SK-N-SH (cell line): ENCODE measurements at regions not wholly inside any gene's neighbourhood (a gene's known extent, or its start where the extent isn't known, plus 50 kb on each side); places are given as distances from the start of the nearest gene placed in this dataset.

ENCODE experiments used
- CTCF ChIA-PET: fragments of 300-600, 350-600 bp; formaldehyde crosslinking; extraction: SDS; loops from one replicate; lab custom pipeline; 2021; lab: Yijun Ruan, JAX
- POLR2A ChIA-PET: fragments of 350-600 bp; sonication (Branson Sonifier 250); formaldehyde crosslinking; extraction: SDS; loops from one replicate; lab custom pipeline; 2020; ENCODE audit warnings: antibody characterized with exemption, inconsistent platforms; lab: Yijun Ruan, JAX
- DNase-seq: peaks from one replicate; pipeline ENCODE4 v3.0.0; 2012
- H2AFZ ChIP-seq: fragments of 200-600 bp; sonication (generic); 2 replicates; pipeline ENCODE4 v1.8.1; 2016; ENCODE audit warnings: antibody characterized with exemption, mild to moderate bottlenecking, low read depth
- H3F3A ChIP-seq: fragments of 200-600 bp; sonication (generic); replicated peaks from 2 replicates; pipeline ENCODE3; 2016; ENCODE audit warnings: antibody characterized with exemption, mild to moderate bottlenecking; ENCODE audit not compliant: insufficient read depth
- H3K27ac ChIP-seq, 2 experiments: fragments of 200-500 bp in 1 of 2; fragments of 200-600 bp in 1 of 2; sonication (Bioruptor generic) in 1 of 2; sonication (generic), shearing (Covaris generic) in 1 of 2; 2 replicates each; pipeline versions ENCODE4 v1.5.1 to v1.6.1; 2014 to 2016; ENCODE audit warnings: low read depth in 2 of 2, inconsistent platforms in 1 of 2, low read length in 1 of 2, mild to moderate bottlenecking in 1 of 2, mixed read lengths in 1 of 2
- H3K27me3 ChIP-seq: fragments of 200-600 bp; sonication (generic), shearing (Covaris generic); 2 replicates; pipeline ENCODE4 v1.6.1; 2016; ENCODE audit warnings: mixed run types; ENCODE audit not compliant: insufficient read depth
- H3K36me3 ChIP-seq, 2 experiments: fragments of 200-500 bp in 1 of 2; fragments of 200-600 bp in 1 of 2; sonication (Bioruptor generic) in 1 of 2; sonication (generic) in 1 of 2; replicated peaks in 1 of 2; 2 replicates each; pipeline versions ENCODE3 to v1.5.1; 2014 to 2016; ENCODE audit warnings: low read length in 1 of 2, mild to moderate bottlenecking in 1 of 2; ENCODE audit not compliant: insufficient read depth in 2 of 2, control insufficient read depth in 1 of 2
- H3K4me1 ChIP-seq, 2 experiments: fragments of 200-500 bp in 1 of 2; fragments of 200-600 bp in 1 of 2; sonication (Bioruptor generic) in 1 of 2; sonication (generic), shearing (Covaris generic) in 1 of 2; 2 replicates each; pipeline versions ENCODE4 v1.5.1 to v1.6.1; 2014 to 2016; ENCODE audit warnings: low read depth in 1 of 2, low read length in 1 of 2, mixed run types in 1 of 2; ENCODE audit not compliant: insufficient read depth in 2 of 2, control insufficient read depth in 1 of 2
- H3K4me2 ChIP-seq: fragments of 200-600 bp; sonication (generic), shearing (Covaris generic); 2 replicates; pipeline ENCODE4 v1.6.1; 2017; ENCODE audit warnings: mixed run types
- H3K4me3 ChIP-seq, 2 experiments: fragments of 200-500 bp in 1 of 2; fragments of 200-600 bp in 1 of 2; sonication (Bioruptor generic) in 1 of 2; sonication (generic), shearing (Covaris generic) in 1 of 2; 2 replicates each; pipeline versions ENCODE4 v1.5.1 to v1.8.1; 2014 to 2016; ENCODE audit warnings: low read depth in 2 of 2, inconsistent platforms in 1 of 2, low read length in 1 of 2, mild to moderate bottlenecking in 1 of 2, mixed read lengths in 1 of 2, moderate library complexity in 1 of 2
- H3K79me2 ChIP-seq: fragments of 200-600 bp; sonication (generic); 2 replicates; pipeline ENCODE4 v1.8.1; 2017; ENCODE audit warnings: mild to moderate bottlenecking; ENCODE audit not compliant: insufficient read depth
- H3K9ac ChIP-seq: fragments of 200-600 bp; sonication (generic); 2 replicates; pipeline ENCODE4 v1.6.1; 2017; ENCODE audit warnings: mixed run types
- H3K9me2 ChIP-seq: fragments of 200-600 bp; sonication (generic); 2 replicates; pipeline ENCODE4 v1.6.1; 2017; ENCODE audit warnings: mixed run types
- H3K9me3 ChIP-seq: fragments of 200-600 bp; sonication (generic); 2 replicates; pipeline ENCODE4 v1.6.1; 2017; ENCODE audit warnings: mixed run types, mild to moderate bottlenecking, moderate library complexity
- H4K20me1 ChIP-seq: fragments of 200-600 bp; sonication (generic); 2 replicates; pipeline ENCODE4 v1.6.1; 2017; ENCODE audit warnings: mild to moderate bottlenecking, mixed run types; ENCODE audit not compliant: insufficient read depth
- EP300 ChIP-seq, 2 experiments: IDR thresholded peaks; 2 replicates each; pipeline versions ENCODE4 v1.4.0 to v1.6.1; 2012; ENCODE audit warnings: borderline replicate concordance in 1 of 2, low read depth in 1 of 2, low read length in 1 of 2
- MEF2A ChIP-seq: IDR thresholded peaks from 2 replicates; pipeline ENCODE4 v1.4.0; 2012; ENCODE audit warnings: low read depth, borderline replicate concordance
- NFIC ChIP-seq: IDR thresholded peaks from 2 replicates; pipeline ENCODE4 v1.4.0; 2012; ENCODE audit warnings: borderline replicate concordance
- NRF1 ChIP-seq: IDR thresholded peaks from 2 replicates; pipeline ENCODE4 v1.6.1; 2012; ENCODE audit warnings: low read depth, mild to moderate bottlenecking, low read length
- RCOR1 ChIP-seq: fragments of 150-350 bp; IDR thresholded peaks from 2 replicates; pipeline ENCODE4 v1.6.1; 2017; ENCODE audit warnings: antibody characterized with exemption, low read length
- TEAD4 ChIP-seq: IDR thresholded peaks from 2 replicates; pipeline ENCODE4 v1.4.0; 2012; ENCODE audit warnings: mild to moderate bottlenecking, borderline replicate concordance; ENCODE audit not compliant: insufficient read depth
- YY1 ChIP-seq: IDR thresholded peaks from 2 replicates; pipeline ENCODE4 v1.4.0; 2012; ENCODE audit warnings: low read depth, mild to moderate bottlenecking
- WGBS: methylation state at CpG from one replicate; pipeline ENCODE4 v1.1.6; 2017; ENCODE audit warnings: low lambda C conversion rate; 5-methylcytosine and 5-hydroxymethylcytosine counted together
- TF ChIP-seq, protein P1 (sequence below): IDR thresholded peaks from 2 replicates; pipeline ENCODE4 v1.4.0; 2012; ENCODE audit warnings: low read depth
- TF ChIP-seq, protein P2 (sequence below): fragments of 200-600 bp; sonication (generic); IDR thresholded peaks from 2 replicates; pipeline ENCODE4 v1.6.1; 2017; ENCODE audit warnings: antibody characterized with exemption, mild to moderate bottlenecking, moderate library complexity
- TF ChIP-seq, protein P3 (sequence below): IDR thresholded peaks from 2 replicates; pipeline ENCODE4 v1.4.0; 2012; ENCODE audit warnings: low read depth, borderline replicate concordance

DNA sequence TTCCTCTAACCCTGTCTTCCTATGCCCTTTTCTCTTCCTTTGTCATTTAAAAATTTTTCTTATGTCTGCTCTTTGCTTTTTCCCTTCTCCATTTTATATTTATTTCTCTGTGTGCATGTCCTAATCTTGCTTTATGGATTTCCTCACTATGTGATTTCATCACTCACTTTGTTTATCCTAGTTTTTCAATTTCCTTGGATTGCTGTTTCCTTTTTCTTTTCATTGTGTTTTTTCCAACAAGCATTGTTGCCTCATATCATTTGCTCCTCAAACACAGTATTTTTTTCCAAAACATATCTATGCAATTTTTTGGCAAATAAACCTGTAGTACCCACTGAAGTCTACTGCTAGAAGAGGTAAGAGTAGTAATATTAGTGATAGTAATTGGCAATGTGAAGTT is 67.4 kb upstream of the PNPT1 start:
- DNase-seq, result no peak
- TF ChIP-seq NRF1, result no peak
- no peak for TF ChIP-seq NFIC
- no peak for TF ChIP-seq EP300 (IDR thresholded peaks at IDR 0.05; ENCODE audit: borderline replicate concordance in 1 of 2, low read depth in 1 of 2, low read length in 1 of 2)
- TF ChIP-seq, protein P1, sequence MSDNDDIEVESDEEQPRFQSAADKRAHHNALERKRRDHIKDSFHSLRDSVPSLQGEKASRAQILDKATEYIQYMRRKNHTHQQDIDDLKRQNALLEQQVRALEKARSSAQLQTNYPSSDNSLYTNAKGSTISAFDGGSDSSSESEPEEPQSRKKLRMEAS, result no peak
- no peak overlapping the region for H3K4me2 ChIP-seq
- no peak overlapping the region for H3K27ac ChIP-seq
- no peak overlapping the region for H3K4me3 ChIP-seq
- no peaks in the 10 kb centered on the region for H3K36me3 ChIP-seq
- no peaks in the 10 kb centered on the region for H3K27me3 ChIP-seq
- no peaks in the 10 kb centered on the region for H3F3A ChIP-seq
- CTCF ChIA-PET, result no interaction called here
- no peak overlapping the region for H3K9ac ChIP-seq
- POLR2A ChIA-PET, result no interaction called here
- no peaks in the 10 kb centered on the region for H3K9me3 ChIP-seq
- H3K4me1 ChIP-seq, result no peaks in the 10 kb centered on the region
- H4K20me1 ChIP-seq, result no peaks in the 10 kb centered on the region
- H3K9me2 ChIP-seq, result no peaks in the 10 kb centered on the region
- H2AFZ ChIP-seq, result no peak overlapping the region
- H3K79me2 ChIP-seq, result no peaks in the 10 kb centered on the region

DNA sequence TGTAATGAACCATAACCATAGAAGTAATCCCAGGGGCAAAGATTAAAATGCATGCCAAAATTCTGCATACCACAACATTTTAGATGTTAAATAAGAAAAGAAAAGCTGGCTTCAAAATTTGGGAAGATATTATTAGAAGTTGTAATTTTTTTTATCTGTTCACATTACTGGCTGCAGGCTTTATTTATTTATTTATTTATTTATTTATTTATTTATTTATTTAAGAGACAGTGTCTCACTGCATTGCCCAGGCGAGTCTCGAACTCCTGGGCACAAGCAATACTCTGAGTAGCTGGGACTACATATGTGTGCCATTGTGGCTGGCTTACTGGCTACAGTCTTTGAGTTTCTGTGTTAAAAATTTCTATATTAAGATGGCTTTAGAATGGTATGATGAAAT is 66.5 kb upstream of the PNPT1 start:
- DNase-seq, result no peak
- no peaks in the 10 kb centered on the region for H3F3A ChIP-seq

More for the DNA sequence above, 66.5 kb upstream of the PNPT1 start:
- no peak overlapping the region for H3K4me2 ChIP-seq
- ChIA-PET CTCF (no interaction called here), POLR2A (no interaction called here)
- no peak overlapping the region for H3K9ac ChIP-seq
- H3K27me3 ChIP-seq, result no peaks in the 10 kb centered on the region
- no peaks in the 10 kb centered on the region for H3K79me2 ChIP-seq
- no peaks in the 10 kb centered on the region for H3K9me2 ChIP-seq
- H3K9me3 ChIP-seq, result no peaks in the 10 kb centered on the region
- H3K27ac ChIP-seq, result no peak overlapping the region
- 70% methylated on average over 2 of the region's 2 CpGs for WGBS
- H2AFZ ChIP-seq, result no peak overlapping the region
- no peaks in the 10 kb centered on the region for H3K36me3 ChIP-seq
- H3K4me1 ChIP-seq, result no peaks in the 10 kb centered on the region
- no peaks in the 10 kb centered on the region for H4K20me1 ChIP-seq
- no peak overlapping the region for H3K4me3 ChIP-seq
- TF ChIP-seq MEF2A, result no peak
- no peak for TF ChIP-seq RCOR1
- TF ChIP-seq TEAD4, result no peak
- TF ChIP-seq, protein P2, sequence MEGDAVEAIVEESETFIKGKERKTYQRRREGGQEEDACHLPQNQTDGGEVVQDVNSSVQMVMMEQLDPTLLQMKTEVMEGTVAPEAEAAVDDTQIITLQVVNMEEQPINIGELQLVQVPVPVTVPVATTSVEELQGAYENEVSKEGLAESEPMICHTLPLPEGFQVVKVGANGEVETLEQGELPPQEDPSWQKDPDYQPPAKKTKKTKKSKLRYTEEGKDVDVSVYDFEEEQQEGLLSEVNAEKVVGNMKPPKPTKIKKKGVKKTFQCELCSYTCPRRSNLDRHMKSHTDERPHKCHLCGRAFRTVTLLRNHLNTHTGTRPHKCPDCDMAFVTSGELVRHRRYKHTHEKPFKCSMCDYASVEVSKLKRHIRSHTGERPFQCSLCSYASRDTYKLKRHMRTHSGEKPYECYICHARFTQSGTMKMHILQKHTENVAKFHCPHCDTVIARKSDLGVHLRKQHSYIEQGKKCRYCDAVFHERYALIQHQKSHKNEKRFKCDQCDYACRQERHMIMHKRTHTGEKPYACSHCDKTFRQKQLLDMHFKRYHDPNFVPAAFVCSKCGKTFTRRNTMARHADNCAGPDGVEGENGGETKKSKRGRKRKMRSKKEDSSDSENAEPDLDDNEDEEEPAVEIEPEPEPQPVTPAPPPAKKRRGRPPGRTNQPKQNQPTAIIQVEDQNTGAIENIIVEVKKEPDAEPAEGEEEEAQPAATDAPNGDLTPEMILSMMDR, result no peak
- no peak for TF ChIP-seq YY1
- TF ChIP-seq, protein P3, sequence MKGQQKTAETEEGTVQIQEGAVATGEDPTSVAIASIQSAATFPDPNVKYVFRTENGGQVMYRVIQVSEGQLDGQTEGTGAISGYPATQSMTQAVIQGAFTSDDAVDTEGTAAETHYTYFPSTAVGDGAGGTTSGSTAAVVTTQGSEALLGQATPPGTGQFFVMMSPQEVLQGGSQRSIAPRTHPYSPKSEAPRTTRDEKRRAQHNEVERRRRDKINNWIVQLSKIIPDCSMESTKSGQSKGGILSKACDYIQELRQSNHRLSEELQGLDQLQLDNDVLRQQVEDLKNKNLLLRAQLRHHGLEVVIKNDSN, result no peak
